IMR-90 (cell line): ENCODE measurements at regions not wholly inside any gene's neighbourhood (a gene's known extent, or its start where the extent isn't known, plus 50 kb on each side); places are given as distances from the start of the nearest gene placed in this dataset.

Source experiments
- ATAC-seq: fragments of 200-7000 bp; cut with Tn5 transposase; 2 replicates; pipeline ENCODE4 v1.9.1; 2020; ENCODE audit warnings: low read depth, mild to moderate bottlenecking, moderate library complexity
- BruUV-seq: library from RNA; stranded (reverse); fragments of 400-500 nt; replicated peaks from 2 replicates; lab custom pipeline; 2021; lab: Mats Ljungman, UMichigan
- CTCF ChIA-PET: fragments of 300-600 bp; formaldehyde crosslinking; extraction: SDS; loops from one replicate; lab custom pipeline; 2021; ENCODE audit warnings: antibody characterized with exemption; lab: Yijun Ruan, JAX
- POLR2A ChIA-PET: fragments of 300-600 bp; sonication (Branson Sonifier 250); formaldehyde crosslinking; loops from one replicate; lab custom pipeline; 2022; ENCODE audit warnings: antibody characterized with exemption; ENCODE audit not compliant: unreplicated experiment; lab: Charles Lee
- DNase-seq: peaks from one replicate; pipeline ENCODE4 v3.0.0; 2013
- H2AFZ ChIP-seq: replicated peaks from 2 replicates; pipeline ENCODE3; 2013; ENCODE audit warnings: low read length, mild to moderate bottlenecking; ENCODE audit not compliant: poor library complexity
- H2AK5ac ChIP-seq: 2 replicates; pipeline ENCODE4 v1.6.1; 2013; ENCODE audit warnings: low read depth, low read length, inconsistent platforms
- H2AK9ac ChIP-seq: replicated peaks from 2 replicates; pipeline ENCODE3; 2013; ENCODE audit warnings: mild to moderate bottlenecking, low read depth, low read length, moderate library complexity; ENCODE audit not compliant: poor library complexity
- H2BK120ac ChIP-seq: 2 replicates; pipeline ENCODE4 v1.6.1; 2013; ENCODE audit warnings: low read depth, low read length, inconsistent platforms
- H2BK15ac ChIP-seq: 3 replicates; pipeline ENCODE4 v1.6.1; 2013; ENCODE audit warnings: low read depth, low read length, inconsistent platforms
- H2BK20ac ChIP-seq: 2 replicates; pipeline ENCODE4 v1.6.1; 2013; ENCODE audit warnings: low read depth, mild to moderate bottlenecking, inconsistent platforms, low read length, moderate library complexity
- H2BK5ac ChIP-seq: 2 replicates; pipeline ENCODE4 v1.6.1; 2013; ENCODE audit warnings: mild to moderate bottlenecking, low read depth, low read length, inconsistent platforms; ENCODE audit not compliant: poor library complexity, severe bottlenecking
- H3K14ac ChIP-seq: replicated peaks from 2 replicates; pipeline ENCODE4 v1.6.1; 2013; ENCODE audit warnings: low read depth, low read length, inconsistent platforms
- H3K18ac ChIP-seq: 2 replicates; pipeline ENCODE4 v1.6.1; 2013; ENCODE audit warnings: low read depth, low read length, control low read depth
- H3K23ac ChIP-seq: 2 replicates; pipeline ENCODE4 v1.6.1; 2013; ENCODE audit warnings: low read depth, low read length, inconsistent platforms
- H3K27ac ChIP-seq: 2 replicates; pipeline ENCODE4 v1.5.1; 2013; ENCODE audit warnings: mild to moderate bottlenecking, control low read depth, low read length; ENCODE audit not compliant: insufficient read depth
- H3K27me3 ChIP-seq: 2 replicates; pipeline ENCODE4 v1.6.1; 2013; ENCODE audit warnings: low read length; ENCODE audit not compliant: control insufficient read depth, insufficient read depth
- H3K36me3 ChIP-seq: 2 replicates; pipeline ENCODE4 v1.6.1; 2013; ENCODE audit warnings: low read length, mixed read lengths; ENCODE audit not compliant: control insufficient read depth, insufficient read depth
- H3K4ac ChIP-seq: 2 replicates; pipeline ENCODE4 v1.6.1; 2013; ENCODE audit warnings: low read depth, low read length, inconsistent platforms
- H3K4me1 ChIP-seq: 2 replicates; pipeline ENCODE4 v1.6.1; 2013; ENCODE audit warnings: low read length, mixed read lengths; ENCODE audit not compliant: control insufficient read depth, insufficient read depth
- H3K4me2 ChIP-seq: 2 replicates; pipeline ENCODE4 v1.6.1; 2013; ENCODE audit warnings: low read depth, mild to moderate bottlenecking, control low read depth, low read length, moderate library complexity
- H3K4me3 ChIP-seq: 2 replicates; pipeline ENCODE4 v1.5.1; 2013; ENCODE audit warnings: low read depth, mild to moderate bottlenecking, control low read depth, low read length, moderate library complexity; ENCODE audit not compliant: insufficient read depth
- H3K56ac ChIP-seq: 2 replicates; pipeline ENCODE4 v1.6.1; 2013; ENCODE audit warnings: low read length, inconsistent platforms; ENCODE audit not compliant: insufficient read depth; ENCODE audit errors: extremely low read depth
- H3K79me1 ChIP-seq, 2 experiments: 2 replicates each; pipeline ENCODE4 v1.6.1; 2013; ENCODE audit warnings: low read length in 2 of 2, inconsistent platforms in 1 of 2, low read depth in 1 of 2
- H3K9ac ChIP-seq: 2 replicates; pipeline ENCODE4 v1.6.1; 2013; ENCODE audit warnings: low read depth, low read length, control low read depth
- H3K9me1 ChIP-seq: 2 replicates; pipeline ENCODE4 v1.6.1; 2013; ENCODE audit warnings: low read length, inconsistent platforms; ENCODE audit not compliant: insufficient read depth
- H3K9me3 ChIP-seq: 2 replicates; pipeline ENCODE4 v1.6.1; 2013; ENCODE audit warnings: low read length; ENCODE audit not compliant: control insufficient read depth, insufficient read depth
- H4K20me1 ChIP-seq: 2 replicates; pipeline ENCODE4 v1.6.1; 2013; ENCODE audit warnings: low read length, inconsistent platforms; ENCODE audit not compliant: insufficient read depth
- H4K5ac ChIP-seq: 2 replicates; pipeline ENCODE4 v1.6.1; 2013; ENCODE audit warnings: mild to moderate bottlenecking, low read depth, low read length, control low read depth
- H4K8ac ChIP-seq, 2 experiments: 2 replicates each; pipeline ENCODE4 v1.6.1; 2013; ENCODE audit warnings: low read depth in 2 of 2, low read length in 2 of 2, control low read depth in 1 of 2, inconsistent platforms in 1 of 2
- H4K91ac ChIP-seq: 2 replicates; pipeline ENCODE4 v1.6.1; 2013; ENCODE audit warnings: low read depth, low read length, inconsistent platforms; ENCODE audit not compliant: insufficient read depth
- CEBPB ChIP-seq: IDR thresholded peaks from 2 replicates; pipeline ENCODE4 v1.6.1; 2012; ENCODE audit warnings: low read depth, low read length, improper control_type of control experiment
- CHD1 ChIP-seq: IDR thresholded peaks from 2 replicates; pipeline ENCODE4 v1.6.1; 2012; ENCODE audit warnings: low read depth, low read length, improper control_type of control experiment
- ELK1 ChIP-seq: fragments of 150-350 bp; IDR thresholded peaks from 2 replicates; pipeline ENCODE4 v1.6.1; 2016; ENCODE audit warnings: low read depth, mild to moderate bottlenecking, low read length, moderate library complexity, borderline replicate concordance
- FOS ChIP-seq: fragments of 150-350 bp; IDR thresholded peaks from 2 replicates; pipeline ENCODE4 v1.6.1; 2016; ENCODE audit warnings: low read depth, low read length
- MAZ ChIP-seq: IDR thresholded peaks from 2 replicates; pipeline ENCODE4 v1.6.1; 2012; ENCODE audit warnings: low read depth, mild to moderate bottlenecking, low read length, improper control_type of control experiment, moderate library complexity, borderline replicate concordance
- NFE2L2 ChIP-seq: fragments of 150-350 bp; IDR thresholded peaks from 2 replicates; pipeline ENCODE4 v1.6.1; 2016; ENCODE audit warnings: low read depth, mild to moderate bottlenecking, low read length
- RAD21 ChIP-seq: IDR thresholded peaks from 2 replicates; pipeline ENCODE4 v1.6.1; 2012; ENCODE audit warnings: low read length, improper control_type of control experiment
- RFX5 ChIP-seq: IDR thresholded peaks from 2 replicates; pipeline ENCODE4 v1.8.0; 2012; ENCODE audit warnings: low read depth, mild to moderate bottlenecking, low read length, moderate library complexity
- WGBS, 2 experiments: methylation state at CpG; one replicate each; pipeline versions ENCODE4 v1.1.5 to v1.1.7; 2013; ENCODE audit warnings: missing lambda C conversion rate in 2 of 2; ENCODE audit not compliant: insufficient read length in 1 of 2; ENCODE audit errors: extremely low coverage in 2 of 2; 5-methylcytosine and 5-hydroxymethylcytosine counted together
- dilution Hi-C: fragments of 300-500 bp; cut with HindIII; formaldehyde crosslinking; loops from one replicate; pipeline ENCODE4 v1.14.3; 2018; ENCODE audit warnings: low sequenced_read_pairs; ENCODE audit not compliant: unreplicated experiment
- in situ Hi-C: fragments of 300-500 bp; cut with MboI; formaldehyde crosslinking; loops from 3 replicates; pipeline ENCODE4 v1.14.3; 2019; ENCODE audit warnings: low sequenced_read_pairs, inconsistent platforms, mixed read lengths
- intact Hi-C: fragments of 100-400 bp; cut with micrococcal nuclease; formaldehyde crosslinking; loops from 2 replicates; pipeline ENCODE4 v1.10.0; 2022

DNA sequence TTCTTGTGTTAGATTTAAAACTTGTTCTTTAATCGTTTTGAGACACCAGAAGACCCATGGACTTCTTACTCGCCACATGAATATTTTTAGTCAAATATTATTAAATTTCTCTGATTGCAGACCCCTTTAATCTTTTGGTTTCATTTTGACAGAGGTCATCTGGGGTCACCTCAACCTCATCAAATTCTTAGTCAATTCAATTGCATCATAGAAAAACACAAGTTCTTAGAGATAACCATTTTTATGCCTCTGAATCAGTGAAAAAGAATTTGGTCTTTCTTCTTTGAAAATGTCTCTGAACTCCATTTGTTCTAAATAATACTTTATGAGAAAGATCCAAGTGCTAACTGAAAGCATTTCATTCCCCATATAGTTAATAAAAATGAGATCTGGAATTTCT is 55.2 kb upstream of the CBLN4 start:
- H3K4me2 ChIP-seq: no peak overlapping the region
- no peak overlapping the region for H3K4ac ChIP-seq
- H4K91ac ChIP-seq: no peak overlapping the region
- CTCF ChIA-PET: no interaction called here
- H2BK120ac ChIP-seq: no peak overlapping the region
- H2BK15ac ChIP-seq: no peak overlapping the region
- H3K56ac ChIP-seq: no peak overlapping the region
- H3K27me3 ChIP-seq: no peaks in the 10 kb centered on the region
- H3K4me3 ChIP-seq: no peak overlapping the region
- no CpG with 5 or more reads among the region's 2 CpGs for WGBS, 2 experiments
- no peaks in the 10 kb centered on the region for H3K36me3 ChIP-seq
- no peak overlapping the region for H3K9ac ChIP-seq
- no peaks in the 10 kb centered on the region for H3K9me1 ChIP-seq
- H2BK20ac ChIP-seq: no peak overlapping the region
- H3K14ac ChIP-seq: no peak overlapping the region
- H4K20me1 ChIP-seq: no peaks in the 10 kb centered on the region
- H3K18ac ChIP-seq: no peak overlapping the region
- intact Hi-C loops: no loop called here
- BruUV-seq: no TSS peak
- ATAC-seq (no peak), DNase-seq (no peak)
- H3K79me1 ChIP-seq: no peaks in the 10 kb centered on the region
- no peak overlapping the region for H2AK5ac ChIP-seq
- no peaks in the 10 kb centered on the region for H3K4me1 ChIP-seq
- dilution Hi-C loops: no loop called here
- no peak overlapping the region for H4K8ac ChIP-seq
- TF ChIP-seq CEBPB: no peak
- TF ChIP-seq MAZ: no peak
- no peak for TF ChIP-seq RAD21
- no peak for TF ChIP-seq NFE2L2
- no peak for TF ChIP-seq CHD1
- TF ChIP-seq ELK1: no peak
- no peak for TF ChIP-seq RFX5
- TF ChIP-seq FOS: no peak
- H2BK5ac ChIP-seq: no peak overlapping the region
- POLR2A ChIA-PET: no interaction called here
- H3K23ac ChIP-seq: no peak overlapping the region
- no peak overlapping the region for H3K27ac ChIP-seq
- H4K5ac ChIP-seq: no peak overlapping the region
- no peak overlapping the region for H2AK9ac ChIP-seq
- in situ Hi-C loops: no loop called here
- H2AFZ ChIP-seq: no peak overlapping the region
- H3K9me3 ChIP-seq: peaks cover 5% of the 10 kb centered on the region; the same call in 1 of the 2 replicates
